ENCODE measurements at regions not wholly inside any gene's neighbourhood (a gene's known extent, or its start where the extent isn't known, plus 50 kb on each side); places are given as distances from the start of the nearest gene placed in this dataset.
A peak's percentile ranks its signal among the peaks of the same experiment; 100 is the strongest.

GRCh38 chr2:41911033-41911432 lies 136.8 kb upstream of the PKDCC start:
- TF ChIP-seq CTCF (IDR thresholded peaks at IDR 0.05; ENCODE audit: insufficient read depth, low read length) (no peak), POLR2AphosphoS5 (IDR thresholded peaks at IDR 0.05; ENCODE audit: low read depth) (no peak), REST (IDR thresholded peaks at IDR 0.05; ENCODE audit: insufficient replicate concordance, low read depth) (no peak), SPI1 (IDR thresholded peaks at IDR 0.05; ENCODE audit: borderline replicate concordance, low read depth) (peak; percentile 62; the same call in 1 of the 2 replicates)

All from HL-60 (cell line).